ENCODE measurements at regions not wholly inside any gene's neighbourhood (a gene's known extent, or its start where the extent isn't known, plus 50 kb on each side); places are given as distances from the start of the nearest gene placed in this dataset.

- Histone ChIP-seq H3K4me2 (ENCODE audit: low read length) (no peak overlapping the region), H4K20me1 (ENCODE audit: insufficient read depth, low read length) (no peaks in the 10 kb centered on the region), H3F3A (ENCODE audit: insufficient read depth, low read length) (no peaks in the 10 kb centered on the region), H2AFZ (ENCODE audit: low read length) (no peak overlapping the region), H3K9me3 (ENCODE audit: low read length) (no peaks in the 10 kb centered on the region), H3K36me3 (ENCODE audit: insufficient read depth, low read length) (no peaks in the 10 kb centered on the region), H3K9ac (ENCODE audit: low read length) (no peak overlapping the region), H3K79me2 (ENCODE audit: insufficient read depth, low read length) (no peaks in the 10 kb centered on the region), H3K27me3 (ENCODE audit: insufficient read depth, low read length) (no peaks in the 10 kb centered on the region), H3K4me3 (ENCODE audit: low read depth, low read length, poor library complexity, severe bottlenecking) (no peak overlapping the region), H3K4me1 (ENCODE audit: insufficient read depth, low read length, severe bottlenecking) (no peaks in the 10 kb centered on the region), H3K27ac (ENCODE audit: low read depth, low read length, poor library complexity, severe bottlenecking) (no peak overlapping the region), H3K9me2 (ENCODE audit: low read depth, low read length) (no peaks in the 10 kb centered on the region)
- no peak for TF ChIP-seq EZH2 (IDR thresholded peaks at IDR 0.05; ENCODE audit: borderline replicate concordance, low read length)
- TF ChIP-seq CTCF (IDR thresholded peaks at IDR 0.05; ENCODE audit: low read length), result no peak
Observed at GRCh38 chr2:220296174-220296573, 668.7 kb downstream of the SLC4A3 start.

GRCh38 chr2:220297093-220297492, 669.7 kb downstream of the SLC4A3 start:
- H2AFZ ChIP-seq (ENCODE audit: low read length), result no peak overlapping the region
- H3K36me3 ChIP-seq (ENCODE audit: insufficient read depth, low read length), result no peaks in the 10 kb centered on the region
- H3K79me2 ChIP-seq (ENCODE audit: insufficient read depth, low read length), result no peaks in the 10 kb centered on the region
- H3K4me3 ChIP-seq (ENCODE audit: low read depth, low read length, poor library complexity, severe bottlenecking), result no peak overlapping the region
- no peaks in the 10 kb centered on the region for H3K9me2 ChIP-seq (ENCODE audit: low read depth, low read length)
- no peak for TF ChIP-seq EZH2 (IDR thresholded peaks at IDR 0.05; ENCODE audit: borderline replicate concordance, low read length)
- H3K27me3 ChIP-seq (ENCODE audit: insufficient read depth, low read length), result no peaks in the 10 kb centered on the region
- H3K9ac ChIP-seq (ENCODE audit: low read length), result no peak overlapping the region
- no peaks in the 10 kb centered on the region for H3K4me1 ChIP-seq (ENCODE audit: insufficient read depth, low read length, severe bottlenecking)
- H3F3A ChIP-seq (ENCODE audit: insufficient read depth, low read length), result no peaks in the 10 kb centered on the region
- no peaks in the 10 kb centered on the region for H3K9me3 ChIP-seq (ENCODE audit: low read length)
- H3K4me2 ChIP-seq (ENCODE audit: low read length), result no peak overlapping the region
- no peaks in the 10 kb centered on the region for H4K20me1 ChIP-seq (ENCODE audit: insufficient read depth, low read length)
- H3K27ac ChIP-seq (ENCODE audit: low read depth, low read length, poor library complexity, severe bottlenecking), result no peak overlapping the region

- Histone ChIP-seq H2AFZ (ENCODE audit: low read length) (no peak overlapping the region), H3K36me3 (ENCODE audit: insufficient read depth, low read length) (no peaks in the 10 kb centered on the region), H3K27me3 (ENCODE audit: insufficient read depth, low read length) (no peaks in the 10 kb centered on the region), H3F3A (ENCODE audit: insufficient read depth, low read length) (no peaks in the 10 kb centered on the region), H3K4me1 (ENCODE audit: insufficient read depth, low read length, severe bottlenecking) (no peaks in the 10 kb centered on the region), H3K27ac (ENCODE audit: low read depth, low read length, poor library complexity, severe bottlenecking) (no peak overlapping the region), H3K4me2 (ENCODE audit: low read length) (no peak overlapping the region), H4K20me1 (ENCODE audit: insufficient read depth, low read length) (no peaks in the 10 kb centered on the region), H3K9me3 (ENCODE audit: low read length) (no peaks in the 10 kb centered on the region), H3K79me2 (ENCODE audit: insufficient read depth, low read length) (no peaks in the 10 kb centered on the region), H3K9me2 (ENCODE audit: low read depth, low read length) (no peaks in the 10 kb centered on the region), H3K4me3 (ENCODE audit: low read depth, low read length, poor library complexity, severe bottlenecking) (no peak overlapping the region), H3K9ac (ENCODE audit: low read length) (no peak overlapping the region)
- no peak for TF ChIP-seq EZH2 (IDR thresholded peaks at IDR 0.05; ENCODE audit: borderline replicate concordance, low read length)
- TF ChIP-seq CTCF (IDR thresholded peaks at IDR 0.05; ENCODE audit: low read length), result no peak
Observed at GRCh38 chr2:220300806-220301205, 673.4 kb downstream of the SLC4A3 start.

- TF ChIP-seq EZH2 (IDR thresholded peaks at IDR 0.05; ENCODE audit: borderline replicate concordance, low read length) (no peak), CTCF (IDR thresholded peaks at IDR 0.05; ENCODE audit: low read length) (no peak)
- H3K9me3 ChIP-seq (ENCODE audit: low read length), result no peaks in the 10 kb centered on the region
- no peaks in the 10 kb centered on the region for H3F3A ChIP-seq (ENCODE audit: insufficient read depth, low read length)
- no peaks in the 10 kb centered on the region for H3K79me2 ChIP-seq (ENCODE audit: insufficient read depth, low read length)
- H3K27me3 ChIP-seq (ENCODE audit: insufficient read depth, low read length), result no peaks in the 10 kb centered on the region
- H3K4me3 ChIP-seq (ENCODE audit: low read depth, low read length, poor library complexity, severe bottlenecking), result no peak overlapping the region
- no peak overlapping the region for H3K27ac ChIP-seq (ENCODE audit: low read depth, low read length, poor library complexity, severe bottlenecking)
- no peaks in the 10 kb centered on the region for H3K9me2 ChIP-seq (ENCODE audit: low read depth, low read length)
- no peak overlapping the region for H3K9ac ChIP-seq (ENCODE audit: low read length)
- no peak overlapping the region for H2AFZ ChIP-seq (ENCODE audit: low read length)
- no peaks in the 10 kb centered on the region for H3K36me3 ChIP-seq (ENCODE audit: insufficient read depth, low read length)
- no peak overlapping the region for H3K4me2 ChIP-seq (ENCODE audit: low read length)
- H4K20me1 ChIP-seq (ENCODE audit: insufficient read depth, low read length), result no peaks in the 10 kb centered on the region
- no peaks in the 10 kb centered on the region for H3K4me1 ChIP-seq (ENCODE audit: insufficient read depth, low read length, severe bottlenecking)
Observed at GRCh38 chr2:220302756-220303155, 675.3 kb downstream of the SLC4A3 start.

All from OCI-LY1 (cell line).